Panc1 (cell line): ENCODE measurements at regions not wholly inside any gene's neighbourhood (a gene's known extent, or its start where the extent isn't known, plus 50 kb on each side); places are given as distances from the start of the nearest gene placed in this dataset.

Experiments
- POLR2AphosphoS5 ChIP-seq: IDR thresholded peaks from 2 replicates; pipeline ENCODE4 v1.6.1; 2012; ENCODE audit warnings: mild to moderate bottlenecking, low read depth, low read length, moderate library complexity
- TF ChIP-seq, protein P1 (sequence below): fragments of 450-650 bp; IDR thresholded peaks from 2 replicates; pipeline ENCODE4 v1.5.1; 2017; ENCODE audit warnings: mild to moderate bottlenecking

DNA sequence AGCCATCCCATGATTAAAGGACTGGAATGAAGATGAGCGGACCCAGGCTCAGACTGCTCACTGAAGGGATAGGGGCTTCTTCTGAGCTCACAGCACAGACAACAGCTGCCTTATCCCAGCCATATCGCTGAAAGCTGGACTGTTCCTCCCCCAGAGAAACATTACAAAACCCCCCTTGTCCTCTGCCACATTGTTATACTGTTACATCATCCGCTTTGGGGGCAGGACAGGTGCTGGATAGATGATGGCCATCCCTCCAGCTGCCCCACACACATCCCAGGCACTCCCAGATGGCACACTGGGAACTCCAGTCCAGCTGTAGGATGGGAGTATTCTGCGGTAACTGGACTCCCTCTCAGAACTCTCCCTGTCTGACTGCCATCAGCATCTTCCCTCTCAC, 58.7 kb upstream of the BTRC start:
- TF ChIP-seq, protein P1, sequence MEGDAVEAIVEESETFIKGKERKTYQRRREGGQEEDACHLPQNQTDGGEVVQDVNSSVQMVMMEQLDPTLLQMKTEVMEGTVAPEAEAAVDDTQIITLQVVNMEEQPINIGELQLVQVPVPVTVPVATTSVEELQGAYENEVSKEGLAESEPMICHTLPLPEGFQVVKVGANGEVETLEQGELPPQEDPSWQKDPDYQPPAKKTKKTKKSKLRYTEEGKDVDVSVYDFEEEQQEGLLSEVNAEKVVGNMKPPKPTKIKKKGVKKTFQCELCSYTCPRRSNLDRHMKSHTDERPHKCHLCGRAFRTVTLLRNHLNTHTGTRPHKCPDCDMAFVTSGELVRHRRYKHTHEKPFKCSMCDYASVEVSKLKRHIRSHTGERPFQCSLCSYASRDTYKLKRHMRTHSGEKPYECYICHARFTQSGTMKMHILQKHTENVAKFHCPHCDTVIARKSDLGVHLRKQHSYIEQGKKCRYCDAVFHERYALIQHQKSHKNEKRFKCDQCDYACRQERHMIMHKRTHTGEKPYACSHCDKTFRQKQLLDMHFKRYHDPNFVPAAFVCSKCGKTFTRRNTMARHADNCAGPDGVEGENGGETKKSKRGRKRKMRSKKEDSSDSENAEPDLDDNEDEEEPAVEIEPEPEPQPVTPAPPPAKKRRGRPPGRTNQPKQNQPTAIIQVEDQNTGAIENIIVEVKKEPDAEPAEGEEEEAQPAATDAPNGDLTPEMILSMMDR, result no peak
- no peak for TF ChIP-seq POLR2AphosphoS5
